Keratinocyte (primary cell): ENCODE measurements at regions not wholly inside any gene's neighbourhood (a gene's known extent, or its start where the extent isn't known, plus 50 kb on each side); places are given as distances from the start of the nearest gene placed in this dataset.

Experiments
- DNase-seq: peaks from one replicate; pipeline ENCODE4 v3.0.0-alpha.2; 2011; ENCODE audit warnings: low read depth, missing footprints, low spot score
- FAIRE-seq: peaks from 2 replicates; lab custom pipeline; 2011; peaks lifted over from hg19 to GRCh38; lab: Jason Lieb, UNC
- H2AFZ ChIP-seq: 2 replicates; pipeline ENCODE4 v1.6.0; 2012; ENCODE audit warnings: low read length, control low read depth, inconsistent platforms; ENCODE audit not compliant: control insufficient read depth
- H3K27ac ChIP-seq: 2 replicates; pipeline ENCODE4 v1.5.1; 2011; ENCODE audit warnings: low read length; ENCODE audit not compliant: control insufficient read depth, insufficient read depth
- H3K27me3 ChIP-seq: 3 replicates; pipeline ENCODE4 v1.6.0; 2011; ENCODE audit warnings: low read length; ENCODE audit not compliant: control insufficient read depth, insufficient read depth; ENCODE audit errors: extremely low read depth
- H3K36me3 ChIP-seq, 2 experiments: 2 replicates in 1 of 2; 3 replicates in 1 of 2; pipeline ENCODE4 v1.5.1; 2011; ENCODE audit warnings: low read length in 2 of 2, mild to moderate bottlenecking in 1 of 2; ENCODE audit not compliant: control insufficient read depth in 2 of 2, insufficient read depth in 2 of 2; ENCODE audit errors: extremely low read depth in 1 of 2
- H3K4me1 ChIP-seq: 3 replicates; pipeline ENCODE4 v1.5.1; 2011; ENCODE audit warnings: low read length; ENCODE audit not compliant: control insufficient read depth, insufficient read depth; ENCODE audit errors: extremely low read depth
- H3K4me2 ChIP-seq: 3 replicates; pipeline ENCODE4 v1.6.0; 2011; ENCODE audit warnings: low read depth, low read length; ENCODE audit not compliant: control insufficient read depth, insufficient read depth; ENCODE audit errors: extremely low read depth
- H3K4me3 ChIP-seq, 3 experiments: fragments of 200-600 bp in 1 of 3; sonication (generic) in 1 of 3; 2 replicates in 2 of 3; 3 replicates in 1 of 3; pipeline ENCODE4 v1.5.1; 2011 to 2016; ENCODE audit warnings: low read length in 3 of 3, mild to moderate bottlenecking in 3 of 3, control low read depth in 2 of 3, inconsistent platforms in 1 of 3, low read depth in 1 of 3, mixed read lengths in 1 of 3, mixed run types in 1 of 3, moderate library complexity in 1 of 3; ENCODE audit not compliant: control insufficient read depth in 2 of 3, insufficient read depth in 2 of 3; ENCODE audit errors: extremely low read depth in 1 of 3
- H3K79me2 ChIP-seq: 2 replicates; pipeline ENCODE4 v1.6.0; 2012; ENCODE audit warnings: low read length; ENCODE audit not compliant: control insufficient read depth, insufficient read depth
- H3K9ac ChIP-seq: 3 replicates; pipeline ENCODE4 v1.6.0; 2011; ENCODE audit warnings: low read length; ENCODE audit not compliant: control insufficient read depth, insufficient read depth; ENCODE audit errors: extremely low read depth
- H3K9me1 ChIP-seq: 3 replicates; pipeline ENCODE4 v1.6.0; 2011; ENCODE audit warnings: low read length; ENCODE audit not compliant: control insufficient read depth, insufficient read depth; ENCODE audit errors: extremely low read depth
- H3K9me3 ChIP-seq: 2 replicates; pipeline ENCODE4 v1.5.1; 2012; ENCODE audit warnings: low read depth, low read length; ENCODE audit not compliant: control insufficient read depth
- H4K20me1 ChIP-seq: 3 replicates; pipeline ENCODE4 v1.6.0; 2011; ENCODE audit warnings: low read length; ENCODE audit not compliant: control insufficient read depth, insufficient read depth; ENCODE audit errors: extremely low read depth
- EZH2 ChIP-seq: IDR thresholded peaks from one replicate; pipeline ENCODE4 v1.6.1; 2012; ENCODE audit warnings: inconsistent platforms, mild to moderate bottlenecking, low read length, moderate library complexity
- dilution Hi-C: fragments of 300-500 bp; cut with MboI; formaldehyde crosslinking; loops from one replicate; pipeline ENCODE4 v1.7.0; 2020; ENCODE audit warnings: low sequenced_read_pairs; ENCODE audit not compliant: extremely low pct_ligation_motif_present
- TF ChIP-seq, protein P1 (sequence below), 3 experiments: IDR thresholded peaks in 1 of 3; conservative IDR thresholded peaks in 1 of 3; optimal IDR thresholded peaks in 1 of 3; 2 replicates in 2 of 3; 3 replicates in 1 of 3; pipeline versions ENCODE3 to v1.5.1; 2011; ENCODE audit warnings: low read length in 3 of 3, mild to moderate bottlenecking in 3 of 3, moderate library complexity in 2 of 3, control low read depth in 1 of 3, inconsistent platforms in 1 of 3; ENCODE audit not compliant: insufficient read depth in 2 of 3; ENCODE audit errors: extremely low read depth in 1 of 3

DNA sequence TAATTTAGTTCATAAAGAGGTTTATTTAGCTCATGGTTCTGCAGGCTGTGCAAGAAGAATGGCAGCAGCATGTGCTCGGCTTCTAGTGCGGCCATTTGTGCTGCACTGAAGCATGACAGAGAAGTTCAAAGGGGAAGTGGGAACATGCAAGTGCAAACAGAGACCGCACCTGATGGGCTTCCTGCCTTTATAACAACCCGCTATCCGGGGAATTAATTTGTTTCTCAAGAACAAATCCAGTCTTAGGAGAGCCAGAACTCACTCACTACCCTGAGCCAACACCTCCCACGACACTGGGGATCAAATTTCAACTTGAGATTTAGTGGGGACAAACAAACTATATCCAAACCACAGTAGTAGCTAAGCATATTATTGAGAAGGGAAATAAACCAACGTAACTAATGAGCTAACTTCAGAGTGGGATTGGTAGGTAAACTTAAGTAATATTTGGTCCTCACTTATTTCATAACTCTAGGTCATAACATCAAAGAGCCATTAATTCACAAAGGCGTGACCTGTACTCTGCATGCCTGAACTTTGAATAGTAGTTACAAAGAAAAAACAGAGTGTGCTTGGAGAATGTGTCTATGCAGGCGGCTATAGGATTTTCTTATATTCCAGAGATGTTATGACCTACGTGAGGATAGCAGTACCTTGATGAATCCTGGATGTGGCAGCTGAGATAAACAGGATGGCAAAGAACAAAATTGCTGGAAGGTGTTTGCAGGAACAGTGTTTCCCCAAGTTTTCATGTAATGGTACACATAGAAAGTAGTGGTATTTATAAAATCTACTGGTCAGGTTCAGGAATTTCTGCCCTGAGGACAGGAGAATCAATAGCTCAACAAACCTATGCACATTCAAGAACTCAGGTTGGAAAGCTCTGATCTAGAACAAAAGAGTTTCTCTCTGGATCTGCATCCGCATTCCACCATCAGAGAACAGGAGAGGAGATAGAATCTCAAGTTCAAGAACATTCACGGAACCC, 845.9 kb upstream of the ID2 start:
- Histone ChIP-seq H3K4me2 (no peak overlapping the region), H3K9ac (no peak overlapping the region), H2AFZ (no peak overlapping the region), H3K27me3 (no peaks in the 10 kb centered on the region), H4K20me1 (no peaks in the 10 kb centered on the region), H3K79me2 (no peaks in the 10 kb centered on the region), H3K36me3 (no peaks in the 10 kb centered on the region), H3K4me1 (no peaks in the 10 kb centered on the region), H3K9me1 (no peaks in the 10 kb centered on the region), H3K27ac (no peak overlapping the region), H3K9me3 (no peaks in the 10 kb centered on the region), H3K4me3 (no peak overlapping the region)
- dilution Hi-C loops = no loop called here
- no peak for TF ChIP-seq EZH2
- TF ChIP-seq, protein P1, sequence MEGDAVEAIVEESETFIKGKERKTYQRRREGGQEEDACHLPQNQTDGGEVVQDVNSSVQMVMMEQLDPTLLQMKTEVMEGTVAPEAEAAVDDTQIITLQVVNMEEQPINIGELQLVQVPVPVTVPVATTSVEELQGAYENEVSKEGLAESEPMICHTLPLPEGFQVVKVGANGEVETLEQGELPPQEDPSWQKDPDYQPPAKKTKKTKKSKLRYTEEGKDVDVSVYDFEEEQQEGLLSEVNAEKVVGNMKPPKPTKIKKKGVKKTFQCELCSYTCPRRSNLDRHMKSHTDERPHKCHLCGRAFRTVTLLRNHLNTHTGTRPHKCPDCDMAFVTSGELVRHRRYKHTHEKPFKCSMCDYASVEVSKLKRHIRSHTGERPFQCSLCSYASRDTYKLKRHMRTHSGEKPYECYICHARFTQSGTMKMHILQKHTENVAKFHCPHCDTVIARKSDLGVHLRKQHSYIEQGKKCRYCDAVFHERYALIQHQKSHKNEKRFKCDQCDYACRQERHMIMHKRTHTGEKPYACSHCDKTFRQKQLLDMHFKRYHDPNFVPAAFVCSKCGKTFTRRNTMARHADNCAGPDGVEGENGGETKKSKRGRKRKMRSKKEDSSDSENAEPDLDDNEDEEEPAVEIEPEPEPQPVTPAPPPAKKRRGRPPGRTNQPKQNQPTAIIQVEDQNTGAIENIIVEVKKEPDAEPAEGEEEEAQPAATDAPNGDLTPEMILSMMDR (optimal IDR thresholded peaks at IDR 0.05 in 1 of 3, IDR thresholded peaks at IDR 0.05 in 1 of 3, conservative IDR thresholded peaks at IDR 0.05 in 1 of 3; ENCODE audit: extremely low read depth in 1 of 3, insufficient read depth in 2 of 3, low read length in 3 of 3) = no peak
- DNase-seq (no peak), FAIRE-seq (no peak)

DNA sequence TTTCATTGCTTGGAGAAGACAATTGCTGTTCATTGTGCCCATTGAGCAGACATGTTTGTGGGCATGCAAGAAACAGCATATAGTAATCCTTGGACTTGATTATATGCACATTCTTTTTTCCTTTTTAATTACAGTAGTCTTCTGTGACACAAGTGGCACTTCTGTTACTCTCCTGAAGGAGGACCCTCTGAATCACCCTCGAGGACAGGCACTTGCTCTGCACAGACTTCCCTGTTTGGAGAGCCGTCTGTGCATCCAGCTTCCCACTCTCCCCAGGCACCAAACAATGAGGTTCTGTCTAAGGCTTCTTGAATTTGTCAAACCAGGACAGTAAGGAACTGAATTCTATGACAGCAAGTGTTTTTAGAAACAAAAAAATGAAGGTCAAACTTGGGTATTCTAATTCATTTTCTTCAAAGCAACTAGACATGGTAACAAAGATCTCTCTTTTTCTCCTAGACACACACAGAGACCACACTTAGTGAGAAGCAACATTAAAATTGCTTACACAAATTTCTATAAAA, 844.6 kb upstream of the ID2 start:
- Histone ChIP-seq H3K9me1 (no peaks in the 10 kb centered on the region), H3K27me3 (no peaks in the 10 kb centered on the region), H3K4me2 (no peak overlapping the region), H3K36me3 (no peaks in the 10 kb centered on the region), H3K79me2 (no peaks in the 10 kb centered on the region), H2AFZ (no peak overlapping the region), H3K4me3 (no peak overlapping the region), H3K27ac (no peak overlapping the region), H3K4me1 (no peaks in the 10 kb centered on the region), H3K9me3 (no peaks in the 10 kb centered on the region), H4K20me1 (no peaks in the 10 kb centered on the region), H3K9ac (no peak overlapping the region)
- FAIRE-seq (no peak), DNase-seq (no peak)
- TF ChIP-seq, protein P1 (optimal IDR thresholded peaks at IDR 0.05 in 1 of 3, IDR thresholded peaks at IDR 0.05 in 1 of 3, conservative IDR thresholded peaks at IDR 0.05 in 1 of 3; ENCODE audit: extremely low read depth in 1 of 3, insufficient read depth in 2 of 3, low read length in 3 of 3) = no peak
- TF ChIP-seq EZH2 = no peak
- dilution Hi-C loops = no loop called here
